GM21619 (cell line): ENCODE measurements at regions not wholly inside any gene's neighbourhood (a gene's known extent, or its start where the extent isn't known, plus 50 kb on each side); places are given as distances from the start of the nearest gene placed in this dataset.
"Not testable (repeated sequence)": the region's sequence is repeated elsewhere in the genome, so short reads cannot be mapped to it uniquely, and the experiment has no call there.

ENCODE experiments used
- ATAC-seq: cut with Tn5 transposase; IDR thresholded peaks from one replicate; pipeline ENCODE4 v1.9.1; 2021; ENCODE audit not compliant: unreplicated experiment

DNA sequence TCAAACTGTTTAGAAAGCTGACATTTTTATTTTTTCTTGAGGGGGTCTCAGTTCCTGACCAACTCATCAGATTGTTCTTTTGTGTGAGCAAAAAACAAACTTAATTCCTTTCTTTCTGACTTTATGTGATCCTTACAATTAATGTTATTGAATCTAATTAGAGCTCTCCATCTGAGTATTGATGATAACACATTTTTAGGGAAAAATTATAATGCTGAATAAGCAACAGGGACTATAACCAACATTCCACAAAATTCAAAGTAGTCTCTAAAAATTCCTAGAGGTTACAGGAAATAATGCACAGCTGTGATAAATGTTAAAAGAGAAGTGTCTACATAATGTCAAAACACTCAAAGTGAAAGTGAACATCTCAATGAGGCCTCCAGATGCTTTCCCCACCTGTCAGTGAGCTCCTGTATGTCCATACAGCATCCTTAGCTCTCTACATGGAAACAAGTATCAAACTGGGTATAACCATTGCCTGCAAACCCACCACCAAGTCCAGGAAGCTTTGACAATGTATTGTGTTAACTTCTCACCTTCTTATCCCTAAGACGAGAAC, 786.0 kb upstream of the SLC39A10 start:
- ATAC-seq = no peak

- ATAC-seq = peak; percentile 70
Observed at GRCh38 chr2:194867328-194867727, 789.7 kb upstream of the SLC39A10 start.

DNA sequence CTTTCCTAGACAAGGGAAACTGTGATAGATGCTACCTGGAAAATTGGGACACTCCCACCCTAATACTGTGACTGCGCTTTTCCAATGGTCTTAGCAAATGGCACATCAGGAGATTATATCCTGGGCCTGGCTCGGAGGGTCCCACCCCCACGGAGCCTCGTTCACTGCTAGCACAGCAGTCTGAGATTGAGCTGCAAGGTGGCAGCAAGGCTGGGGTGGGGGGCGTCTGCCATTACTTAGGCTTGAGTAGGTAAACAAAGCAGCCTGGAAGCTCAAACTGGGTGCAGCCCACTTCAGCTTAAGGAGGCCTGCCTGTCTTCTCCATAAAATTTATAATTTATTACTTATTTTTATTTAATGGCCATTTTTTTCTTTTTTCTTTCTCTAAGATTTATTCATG, 802.1 kb upstream of the SLC39A10 start:
- ATAC-seq = no peak

- ATAC-seq = no peak
Observed at GRCh38 chr2:194842871-194843270, 814.2 kb upstream of the SLC39A10 start.

- not testable (repeated sequence) for ATAC-seq
Observed at GRCh38 chr2:194834371-194834770, 822.7 kb upstream of the SLC39A10 start.

DNA sequence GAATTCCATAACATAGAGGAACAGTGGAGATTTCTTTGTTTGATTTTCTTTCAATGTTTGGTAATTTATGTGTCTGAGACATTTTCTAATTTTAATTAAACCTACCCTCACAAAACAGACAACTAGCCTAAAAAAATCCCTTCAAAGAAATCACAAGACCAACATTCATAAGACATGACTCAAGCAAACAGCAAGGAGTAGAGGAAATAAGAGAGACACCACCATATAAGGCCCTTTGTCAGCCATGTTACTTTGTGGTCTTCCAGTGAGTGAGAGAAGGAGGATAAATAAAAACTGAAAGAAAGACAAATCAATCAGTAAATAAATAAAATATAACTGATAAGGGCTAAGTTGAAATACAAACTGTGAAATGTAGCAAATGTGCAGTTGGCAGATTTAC, 830.8 kb upstream of the SLC39A10 start:
- ATAC-seq = no peak

- ATAC-seq = no peak
Observed at GRCh38 chr2:194824450-194824849, 832.6 kb upstream of the SLC39A10 start.

DNA sequence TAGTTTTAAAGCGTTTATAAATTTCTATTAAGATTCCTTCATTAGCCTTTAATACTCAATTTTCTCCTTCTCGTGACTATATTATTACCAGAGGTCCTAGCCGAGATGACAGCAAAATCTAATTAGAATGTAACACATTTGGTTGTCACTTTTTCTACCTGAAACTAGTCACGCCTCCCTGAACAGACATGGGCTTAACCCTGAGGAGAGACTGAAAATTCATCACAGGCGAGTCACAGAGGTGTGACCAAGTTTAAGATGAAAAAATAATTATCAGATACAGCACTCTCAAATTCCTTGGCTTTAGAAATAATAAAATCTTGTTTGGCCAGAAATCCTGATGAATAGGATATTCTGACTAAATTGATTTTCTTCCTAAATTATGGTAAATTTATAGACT, 834.4 kb upstream of the SLC39A10 start:
- ATAC-seq = no peak

GRCh38 chr2:194822097-194822496, 834.9 kb upstream of the SLC39A10 start:
- ATAC-seq = no peak

DNA sequence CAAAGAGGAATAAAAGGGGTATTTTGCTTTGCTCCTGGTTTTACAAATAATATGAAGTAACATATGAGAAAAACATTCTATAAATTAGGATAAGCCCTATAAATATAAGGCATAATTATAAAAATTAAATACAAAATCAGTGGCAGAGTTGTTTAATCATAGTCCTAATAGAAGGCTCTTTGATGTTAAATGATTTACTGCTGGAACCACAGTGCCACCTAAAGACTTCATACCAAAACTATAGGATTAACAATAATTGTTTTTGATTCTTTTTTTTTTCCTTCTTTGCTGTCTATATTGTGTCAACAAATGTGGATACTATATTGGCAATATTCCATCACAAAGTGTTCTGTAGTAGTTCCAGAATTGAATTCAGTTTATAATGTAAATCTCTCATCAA, 837.7 kb upstream of the SLC39A10 start:
- ATAC-seq = no peak

- ATAC-seq = no peak
Observed at GRCh38 chr2:194815475-194815874, 841.6 kb upstream of the SLC39A10 start.

GRCh38 chr2:194802589-194802988, 854.4 kb upstream of the SLC39A10 start:
- no peak for ATAC-seq

- not testable (repeated sequence) for ATAC-seq
Observed at GRCh38 chr2:194787071-194787470, 870.0 kb upstream of the SLC39A10 start.

DNA sequence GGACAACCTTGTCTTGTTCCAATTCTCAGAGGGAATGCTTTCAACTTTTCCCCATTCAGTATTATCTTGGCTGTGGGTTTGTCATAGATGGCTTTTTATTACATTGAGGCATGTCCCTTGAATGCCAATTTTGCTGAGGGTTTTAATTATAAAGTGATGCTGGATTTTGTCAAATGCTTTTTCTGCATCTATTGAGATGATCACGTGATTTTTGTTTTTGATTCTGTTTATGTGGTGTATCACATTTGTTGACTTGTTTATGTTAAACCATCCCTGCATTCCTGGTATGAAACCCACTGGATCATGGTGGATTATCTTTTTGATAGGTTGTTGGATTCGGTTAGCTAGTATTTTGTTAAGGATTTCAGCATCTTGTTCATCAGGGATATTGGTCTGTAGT, 885.6 kb upstream of the SLC39A10 start:
- not testable (repeated sequence) for ATAC-seq

- ATAC-seq = no peak
Observed at GRCh38 chr2:194769030-194769429, 888.0 kb upstream of the SLC39A10 start.

GRCh38 chr2:194765723-194766122, 891.3 kb upstream of the SLC39A10 start:
- no peak for ATAC-seq

DNA sequence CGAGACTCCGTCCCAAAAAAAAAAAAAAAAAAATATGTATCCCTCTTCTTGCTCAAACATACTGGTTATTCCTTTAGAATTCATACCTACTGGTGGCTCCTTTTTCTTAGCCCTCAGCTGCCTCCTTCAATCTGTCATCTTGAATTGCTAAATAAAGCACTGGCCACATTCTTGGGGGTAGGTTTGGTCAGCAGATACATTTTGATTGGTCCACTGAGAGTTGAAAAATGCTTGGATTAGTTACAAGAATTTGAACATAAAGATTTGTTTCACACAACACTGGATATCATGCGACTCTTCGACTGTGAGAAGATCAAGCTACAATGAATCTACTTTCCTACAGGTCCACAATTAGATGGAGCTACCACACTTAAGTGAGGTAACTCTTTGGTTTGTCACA, 906.1 kb upstream of the SLC39A10 start:
- no peak for ATAC-seq

GRCh38 chr2:194745557-194746146, 911.4 kb upstream of the SLC39A10 start:
- no peak for ATAC-seq

DNA sequence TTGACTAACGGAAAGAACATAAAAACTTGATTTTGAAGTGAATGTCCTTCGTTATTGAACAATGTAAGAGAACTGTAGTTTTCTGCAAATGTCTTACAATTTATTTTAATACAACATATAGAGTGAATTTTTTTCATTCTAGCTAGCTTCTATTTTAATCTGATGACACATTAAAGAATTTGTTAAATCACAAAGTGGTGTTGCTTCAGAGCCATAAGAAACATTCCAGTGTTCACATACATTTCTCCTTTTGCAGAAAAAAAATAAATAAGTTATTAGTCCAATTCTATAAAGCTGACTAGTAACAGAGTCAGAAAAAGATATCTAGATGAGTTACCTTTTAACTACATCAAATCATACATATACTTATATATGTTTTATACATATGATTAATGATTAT, 914.3 kb upstream of the SLC39A10 start:
- no peak for ATAC-seq

DNA sequence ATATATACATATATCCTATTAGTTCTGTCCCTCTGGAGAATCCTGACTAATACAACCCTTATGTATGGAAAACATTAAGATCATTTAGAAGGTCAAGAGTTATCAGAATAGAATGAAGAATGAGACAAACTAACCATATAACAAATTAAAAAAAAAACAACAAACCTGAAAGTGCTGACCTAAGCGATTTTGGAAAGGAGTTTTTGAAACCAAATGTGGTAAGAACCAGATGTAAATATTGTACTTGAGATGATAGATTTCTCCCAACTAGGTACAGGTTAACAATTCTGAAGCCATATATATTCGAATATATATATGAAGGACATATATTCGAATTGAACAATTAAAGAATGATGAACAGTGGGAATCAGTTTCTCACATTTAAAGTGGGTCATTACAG, 917.8 kb upstream of the SLC39A10 start:
- ATAC-seq = no peak

DNA sequence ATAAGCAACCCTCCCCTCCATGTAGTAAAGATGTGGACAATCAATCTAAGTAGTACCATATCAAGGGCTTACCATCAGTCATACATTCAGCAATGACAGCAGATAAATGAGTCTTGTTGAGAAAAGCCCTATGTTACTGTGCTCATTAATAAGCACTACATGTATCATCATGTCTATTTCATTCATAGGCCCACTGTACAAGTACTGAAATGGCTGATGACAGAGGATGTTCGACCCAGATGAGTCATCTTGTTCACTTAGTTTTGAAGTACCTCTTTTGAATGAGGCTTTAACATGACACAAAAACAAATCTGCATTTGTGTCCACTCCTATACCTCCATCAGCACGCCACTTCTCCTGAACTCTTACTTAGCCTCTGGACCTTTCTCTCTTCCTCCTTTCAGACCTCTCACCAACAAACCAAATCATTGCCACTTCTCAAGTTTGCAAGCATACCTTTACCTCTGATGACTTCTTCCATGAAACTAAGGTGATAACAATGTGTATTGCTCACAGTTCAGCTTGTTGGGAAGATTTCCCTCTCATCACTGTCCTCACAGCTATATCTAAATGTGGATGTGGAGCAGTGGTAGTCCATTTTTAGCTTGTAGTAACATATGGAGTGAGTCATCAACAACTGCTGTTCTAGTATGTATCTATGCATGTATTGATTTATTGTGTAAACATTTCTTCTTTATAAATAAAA, 921.0 kb upstream of the SLC39A10 start:
- ATAC-seq = no peak

- ATAC-seq = no peak
Observed at GRCh38 chr2:194730266-194730665, 926.8 kb upstream of the SLC39A10 start.

DNA sequence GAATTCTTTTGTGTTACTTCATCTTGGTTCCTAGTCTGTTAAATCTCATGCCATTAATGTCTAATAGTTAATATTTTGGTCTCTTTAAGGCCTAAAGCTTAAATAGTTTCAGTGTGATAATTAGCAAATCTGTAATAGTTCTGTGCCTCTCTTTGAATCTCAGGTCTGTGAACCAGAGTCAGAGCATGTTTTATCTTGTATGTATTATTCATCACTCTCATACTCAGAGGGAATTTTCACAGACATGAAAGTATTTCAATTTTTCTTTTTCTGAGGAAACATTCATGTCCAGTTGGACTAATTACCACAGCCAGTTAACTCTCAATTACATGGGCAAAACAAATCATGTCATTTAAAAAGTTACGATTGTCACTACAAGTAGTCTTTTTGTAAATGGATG, 931.9 kb upstream of the SLC39A10 start:
- ATAC-seq = no peak
